AG10803 (cell line): ENCODE measurements at regions not wholly inside any gene's neighbourhood (a gene's known extent, or its start where the extent isn't known, plus 50 kb on each side); places are given as distances from the start of the nearest gene placed in this dataset.
"Not testable (repeated sequence)": the region's sequence is repeated elsewhere in the genome, so short reads cannot be mapped to it uniquely, and the experiment has no call there.

Source experiments
- DNase-seq: peaks from one replicate; pipeline ENCODE4 v3.0.0; 2010; ENCODE audit warnings: low read depth
- H3K4me3 ChIP-seq: 2 replicates; pipeline ENCODE4 v1.5.1; 2011; ENCODE audit warnings: mild to moderate bottlenecking, low read length, control low read depth
- CTCF ChIP-seq: conservative IDR thresholded peaks from 2 replicates; pipeline ENCODE4 v1.5.1; 2011; ENCODE audit warnings: mild to moderate bottlenecking, low read length, control low read depth, inconsistent platforms

DNA sequence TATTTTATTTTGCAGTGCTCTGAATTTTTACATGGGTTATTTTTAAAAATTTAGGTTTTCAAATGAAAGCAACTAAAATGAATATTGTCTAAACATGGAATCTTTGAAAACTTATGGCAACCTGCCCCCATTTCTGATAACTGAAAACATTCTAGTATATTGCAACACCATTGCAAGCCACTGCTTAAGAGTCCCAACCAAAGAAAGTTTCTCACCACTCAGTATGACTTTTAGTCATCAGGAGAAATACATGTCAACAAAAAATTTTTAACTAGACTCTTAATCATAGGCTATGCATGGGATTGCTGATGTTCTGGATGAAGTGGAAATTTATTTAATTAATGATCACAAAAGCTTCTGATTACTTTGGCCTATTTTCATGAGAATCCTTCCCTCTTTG is 112.1 kb downstream of the TNFSF18 start:
- no peak overlapping the region for H3K4me3 ChIP-seq
- no peak for TF ChIP-seq CTCF
- DNase-seq = peak; percentile 83

- H3K4me3 ChIP-seq = no peak overlapping the region
- TF ChIP-seq CTCF = no peak
- no peak for DNase-seq
Observed at GRCh38 chr1:172939475-172939874, 111.3 kb downstream of the TNFSF18 start.

DNA sequence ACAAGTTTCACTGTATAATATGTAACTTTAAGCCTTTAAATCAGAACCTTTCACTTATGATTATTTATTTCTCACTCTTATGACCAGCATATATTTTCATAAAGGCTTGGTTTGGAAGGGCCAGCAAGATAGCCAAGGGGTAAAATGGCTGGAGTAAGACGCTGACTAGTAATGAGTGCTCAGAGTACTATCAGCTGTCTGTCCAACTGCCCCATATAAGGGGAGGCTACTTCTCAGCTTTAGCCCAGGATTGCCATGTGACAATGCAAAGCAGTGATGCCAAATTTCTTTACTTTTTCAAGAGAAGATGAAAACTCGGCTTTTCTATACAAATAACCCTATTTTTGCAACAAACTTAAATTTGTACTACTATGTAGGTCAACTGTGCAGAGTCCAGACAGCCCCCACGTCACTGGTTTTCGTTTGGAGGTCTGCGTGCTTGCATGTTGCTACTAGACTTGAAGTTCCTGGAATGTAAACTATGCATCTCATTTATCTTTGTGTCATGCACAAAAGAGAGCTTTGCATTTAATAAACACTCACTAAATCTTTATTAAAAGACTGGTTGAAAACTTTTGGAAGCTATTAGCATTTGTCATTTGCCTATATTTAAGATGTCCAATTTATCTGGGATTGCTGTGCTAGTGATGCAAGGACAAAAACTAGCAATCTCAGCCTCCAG is 110.4 kb downstream of the TNFSF18 start:
- no peak for TF ChIP-seq CTCF
- DNase-seq = peak; percentile 79
- no peak overlapping the region for H3K4me3 ChIP-seq

DNA sequence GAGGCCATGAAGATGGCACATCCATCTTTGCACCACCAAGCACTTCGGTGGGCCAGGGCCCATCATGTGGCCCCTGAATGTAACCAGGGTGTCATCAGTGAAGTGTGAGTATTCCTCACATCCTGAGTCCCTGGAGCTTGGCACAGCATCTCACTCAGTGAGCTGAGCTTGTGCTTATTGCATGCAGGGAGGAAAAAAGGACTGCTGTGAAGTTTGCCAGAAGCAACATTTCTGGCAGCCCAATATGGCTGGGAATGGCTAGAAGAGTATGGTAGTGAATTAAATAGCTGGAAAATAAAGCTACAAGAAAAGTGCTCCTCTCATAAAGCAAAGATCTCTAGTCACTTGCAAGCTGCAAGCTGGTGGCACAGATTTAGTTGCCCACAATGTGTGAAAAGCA is 109.3 kb downstream of the TNFSF18 start:
- no peak overlapping the region for H3K4me3 ChIP-seq
- no peak for DNase-seq
- TF ChIP-seq CTCF = no peak

- H3K4me3 ChIP-seq = no peak overlapping the region
- TF ChIP-seq CTCF = no peak
- peak; percentile 33 for DNase-seq
Observed at GRCh38 chr1:172941945-172942344, 108.8 kb downstream of the TNFSF18 start.

DNA sequence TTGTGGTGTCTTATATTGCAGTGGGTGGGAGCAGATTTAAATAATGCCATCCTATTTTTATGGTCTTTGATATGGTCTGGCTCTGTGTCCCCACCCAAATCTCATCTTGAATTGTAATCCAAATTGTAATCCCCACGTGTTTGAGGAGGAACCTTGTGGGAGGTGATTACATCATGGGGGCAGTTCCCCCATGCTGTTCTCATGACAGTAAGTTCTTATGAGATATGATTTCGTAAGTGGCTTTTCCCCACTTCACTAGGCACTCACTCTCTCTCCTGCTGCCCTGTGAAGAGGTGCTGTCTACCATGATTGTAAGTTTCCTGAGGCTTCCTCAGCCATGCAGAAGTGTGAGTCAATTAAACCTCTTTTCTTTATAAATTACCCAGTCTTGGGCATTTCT is 107.6 kb downstream of the TNFSF18 start:
- DNase-seq, H3K4me3 ChIP-seq: not testable (repeated sequence)

- no peak overlapping the region for H3K4me3 ChIP-seq
- no peak for DNase-seq
- TF ChIP-seq CTCF = no peak
Observed at GRCh38 chr1:172944931-172945330, 105.8 kb downstream of the TNFSF18 start.
